H1 (cell line): ENCODE measurements at regions not wholly inside any gene's neighbourhood (a gene's known extent, or its start where the extent isn't known, plus 50 kb on each side); places are given as distances from the start of the nearest gene placed in this dataset.

ENCODE experiments used
- CTCF ChIA-PET: fragments of 300-600 bp; sonication (Branson Sonifier 250); formaldehyde crosslinking; loops from one replicate; lab custom pipeline; 2021; ENCODE audit not compliant: partially characterized antibody; lab: Charles Lee
- POLR2A ChIA-PET: fragments of 300-600 bp; sonication (Branson Sonifier 250); formaldehyde crosslinking; loops from one replicate; lab custom pipeline; 2021; ENCODE audit warnings: inconsistent platforms; ENCODE audit not compliant: partially characterized antibody; lab: Charles Lee
- DNase-seq, 2 experiments: peaks; one replicate each; pipeline versions ENCODE4 v3.0.0 to v3.0.0-alpha.2; 2010 to 2022; ENCODE audit warnings: low spot score in 2 of 2, low read depth in 1 of 2, mixed read lengths in 1 of 2
- FAIRE-seq: peaks from 2 replicates; lab custom pipeline; 2011; peaks lifted over from hg19 to GRCh38; lab: Jason Lieb, UNC
- H2AFZ ChIP-seq: 2 replicates; pipeline ENCODE4 v1.8.1; 2012; ENCODE audit warnings: low read length, inconsistent platforms
- H2AK5ac ChIP-seq: 2 replicates; pipeline ENCODE4 v1.6.1; 2013; ENCODE audit warnings: low read depth, low read length
- H2BK120ac ChIP-seq: replicated peaks from 2 replicates; pipeline ENCODE3; 2013; ENCODE audit warnings: low read depth, low read length, inconsistent platforms
- H2BK12ac ChIP-seq: 2 replicates; pipeline ENCODE4 v1.6.1; 2013; ENCODE audit warnings: low read depth, low read length
- H2BK15ac ChIP-seq: 2 replicates; pipeline ENCODE4 v1.6.1; 2013; ENCODE audit warnings: low read length
- H2BK20ac ChIP-seq: 2 replicates; pipeline ENCODE4 v1.6.1; 2013; ENCODE audit warnings: low read length
- H2BK5ac ChIP-seq: 2 replicates; pipeline ENCODE4 v1.6.1; 2013; ENCODE audit warnings: low read depth, low read length
- H3K14ac ChIP-seq: 2 replicates; pipeline ENCODE4 v1.6.1; 2013; ENCODE audit warnings: inconsistent platforms; ENCODE audit not compliant: insufficient read length
- H3K18ac ChIP-seq: 2 replicates; pipeline ENCODE4 v1.6.1; 2013; ENCODE audit warnings: low read length; ENCODE audit errors: extremely low read depth
- H3K23ac ChIP-seq: 2 replicates; pipeline ENCODE4 v1.6.1; 2013; ENCODE audit warnings: inconsistent platforms; ENCODE audit not compliant: insufficient read length
- H3K23me2 ChIP-seq: 2 replicates; pipeline ENCODE4 v1.6.1; 2013; ENCODE audit warnings: low read depth, low read length
- H3K27ac ChIP-seq: 2 replicates; pipeline ENCODE4 v1.6.1; 2011; ENCODE audit warnings: low read depth, low read length, inconsistent platforms
- H3K27me3 ChIP-seq, 4 experiments: replicated peaks in 1 of 4; 1 replicate in 1 of 4; 2 replicates in 3 of 4; pipeline versions ENCODE4 v1.6.1 to v1.8.1; 2011 to 2013; ENCODE audit warnings: low read length in 3 of 4, mild to moderate bottlenecking in 3 of 4, inconsistent platforms in 2 of 4, mixed read lengths in 2 of 4, moderate library complexity in 1 of 4; ENCODE audit not compliant: control insufficient read depth in 3 of 4, insufficient read depth in 3 of 4; ENCODE audit errors: extremely low read depth in 1 of 4
- H3K36me3 ChIP-seq, 4 experiments: 2 replicates each; pipeline versions ENCODE4 v1.6.1 to v1.8.1; 2011 to 2013; ENCODE audit warnings: mild to moderate bottlenecking in 4 of 4, low read length in 3 of 4, moderate library complexity in 2 of 4, control low read depth in 1 of 4, inconsistent platforms in 1 of 4; ENCODE audit not compliant: insufficient read depth in 4 of 4, control insufficient read depth in 2 of 4
- H3K4ac ChIP-seq: replicated peaks from 2 replicates; pipeline ENCODE3; 2013; ENCODE audit warnings: low read length, low read depth, mixed read lengths, inconsistent platforms; ENCODE audit not compliant: insufficient read length
- H3K4me1 ChIP-seq, 4 experiments: replicated peaks in 1 of 4; 1 replicate in 1 of 4; 2 replicates in 3 of 4; pipeline versions ENCODE4 v1.6.1 to v1.8.1; 2011 to 2013; ENCODE audit warnings: low read length in 3 of 4, inconsistent platforms in 2 of 4, mixed read lengths in 1 of 4; ENCODE audit not compliant: insufficient read depth in 4 of 4, control insufficient read depth in 3 of 4
- H3K4me2 ChIP-seq, 2 experiments: 2 replicates each; pipeline versions ENCODE4 v1.6.1 to v1.8.1; 2011 to 2013; ENCODE audit warnings: low read depth in 2 of 2, low read length in 2 of 2, control low read depth in 1 of 2, inconsistent platforms in 1 of 2, mild to moderate bottlenecking in 1 of 2; ENCODE audit not compliant: insufficient read depth in 1 of 2
- H3K4me3 ChIP-seq, 4 experiments: fragments of 200-600, 300-600 bp in 1 of 4; sonication (generic), shearing (Covaris generic), sonication (Bioruptor Twin) in 1 of 4; 2 replicates each; pipeline versions ENCODE4 v1.5.1 to v1.8.1; 2011 to 2016; ENCODE audit warnings: low read length in 4 of 4, low read depth in 3 of 4, control low read depth in 2 of 4, inconsistent platforms in 2 of 4, mild to moderate bottlenecking in 2 of 4, mixed read lengths in 1 of 4, moderate library complexity in 1 of 4; ENCODE audit not compliant: insufficient read depth in 2 of 4; ENCODE audit errors: extremely low read depth in 1 of 4
- H3K56ac ChIP-seq: replicated peaks from 2 replicates; pipeline ENCODE3; 2013; ENCODE audit warnings: low read depth, mild to moderate bottlenecking, mixed read lengths, low read length, inconsistent platforms; ENCODE audit not compliant: insufficient read length
- H3K79me1 ChIP-seq: 2 replicates; pipeline ENCODE4 v1.6.1; 2013; ENCODE audit warnings: low read depth, low read length, control low read depth
- H3K79me2 ChIP-seq, 2 experiments: 2 replicates each; pipeline versions ENCODE4 v1.6.1 to v1.8.1; 2012 to 2013; ENCODE audit warnings: low read length in 2 of 2, mild to moderate bottlenecking in 2 of 2, inconsistent platforms in 1 of 2; ENCODE audit not compliant: insufficient read depth in 2 of 2, control insufficient read depth in 1 of 2
- H3K9ac ChIP-seq, 4 experiments: replicated peaks in 1 of 4; 1 replicate in 1 of 4; 2 replicates in 3 of 4; pipeline versions ENCODE4 v1.6.1 to v1.8.1; 2011 to 2013; ENCODE audit warnings: low read depth in 3 of 4, low read length in 3 of 4, control low read depth in 2 of 4, mild to moderate bottlenecking in 2 of 4, moderate library complexity in 2 of 4, inconsistent platforms in 1 of 4; ENCODE audit errors: extremely low read depth in 1 of 4
- H3K9me3 ChIP-seq, 2 experiments: 2 replicates each; pipeline versions ENCODE4 v1.6.1 to v1.8.1; 2012 to 2013; ENCODE audit warnings: mild to moderate bottlenecking in 2 of 2, moderate library complexity in 2 of 2, control low read depth in 1 of 2, inconsistent platforms in 1 of 2, low read depth in 1 of 2, low read length in 1 of 2, mixed read lengths in 1 of 2; ENCODE audit not compliant: insufficient read depth in 2 of 2
- H4K20me1 ChIP-seq, 2 experiments: replicated peaks in 1 of 2; 2 replicates each; pipeline versions ENCODE3 to v1.8.1; 2011 to 2013; ENCODE audit warnings: inconsistent platforms in 2 of 2, low read length in 2 of 2, mild to moderate bottlenecking in 1 of 2; ENCODE audit not compliant: insufficient read depth in 2 of 2, control insufficient read depth in 1 of 2
- H4K5ac ChIP-seq: 2 replicates; pipeline ENCODE4 v1.6.1; 2013; ENCODE audit warnings: low read length, low read depth, mixed read lengths, inconsistent platforms; ENCODE audit not compliant: insufficient read length
- H4K8ac ChIP-seq: 2 replicates; pipeline ENCODE4 v1.8.0; 2013; ENCODE audit warnings: mild to moderate bottlenecking, moderate library complexity, low read length, inconsistent platforms; ENCODE audit not compliant: insufficient read depth; ENCODE audit errors: extremely low read depth
- H4K91ac ChIP-seq: replicated peaks from 2 replicates; pipeline ENCODE3; 2013; ENCODE audit warnings: low read length, mixed read lengths, inconsistent platforms; ENCODE audit not compliant: insufficient read length
- CEBPB ChIP-seq: IDR thresholded peaks from 2 replicates; pipeline ENCODE4 v1.6.1; 2012; ENCODE audit warnings: low read depth, low read length
- CTCF ChIP-seq, 3 experiments: IDR thresholded peaks; 1 replicate in 2 of 3; 2 replicates in 1 of 3; pipeline versions ENCODE4 v1.5.1 to v1.6.1; 2011; ENCODE audit warnings: low read length in 3 of 3, mild to moderate bottlenecking in 3 of 3, inconsistent platforms in 2 of 3, low read depth in 1 of 3, moderate library complexity in 1 of 3; ENCODE audit not compliant: insufficient read depth in 1 of 3; ENCODE audit errors: control extremely low read depth in 1 of 3
- EP300 ChIP-seq, 2 experiments: IDR thresholded peaks; 1 replicate in 1 of 2; 2 replicates in 1 of 2; pipeline ENCODE4 v1.6.1; 2011 to 2012; ENCODE audit warnings: low read depth in 2 of 2, low read length in 2 of 2, mild to moderate bottlenecking in 2 of 2, borderline replicate concordance in 1 of 2, inconsistent platforms in 1 of 2, moderate library complexity in 1 of 2
- JUND ChIP-seq: IDR thresholded peaks from 2 replicates; pipeline ENCODE4 v1.6.1; 2011; ENCODE audit warnings: mild to moderate bottlenecking, improper control_type of control experiment, low read length
- KDM5A ChIP-seq: fragments of 200-600 bp; IDR thresholded peaks from 2 replicates; pipeline ENCODE4 v1.7.1; 2012; ENCODE audit warnings: mild to moderate bottlenecking, low read length, inconsistent platforms, mixed read lengths
- RAD21 ChIP-seq, 2 experiments: IDR thresholded peaks in 1 of 2; conservative IDR thresholded peaks in 1 of 2; 2 replicates each; pipeline ENCODE4 v1.6.1; 2011; ENCODE audit warnings: low read depth in 2 of 2, low read length in 2 of 2, improper control_type of control experiment in 1 of 2, inconsistent platforms in 1 of 2, mild to moderate bottlenecking in 1 of 2, moderate library complexity in 1 of 2
- SP1 ChIP-seq: IDR thresholded peaks from 2 replicates; pipeline ENCODE4 v1.6.1; 2011; ENCODE audit warnings: low read depth, low read length
- SP2 ChIP-seq: IDR thresholded peaks from 2 replicates; pipeline ENCODE4 v1.6.1; 2012; ENCODE audit warnings: mild to moderate bottlenecking, low read length, inconsistent platforms
- WGBS, 2 experiments: shearing (Covaris generic) in 1 of 2; methylation state at CpG; one replicate each; pipeline versions ENCODE4 v1.1.6 to v1.1.7; 2013 to 2015; ENCODE audit warnings: low lambda C conversion rate in 2 of 2, mixed read lengths in 2 of 2, inconsistent platforms in 1 of 2, low coverage in 1 of 2, missing lambda C conversion rate in 1 of 2; ENCODE audit not compliant: insufficient replicate concordance in 2 of 2, insufficient coverage in 1 of 2, insufficient read length in 1 of 2; ENCODE audit errors: extremely low coverage in 1 of 2, missing lambda C conversion rate in 1 of 2; 5-methylcytosine and 5-hydroxymethylcytosine counted together
- TF ChIP-seq, protein P1 (sequence below): IDR thresholded peaks from 2 replicates; pipeline ENCODE4 v1.6.1; 2011; ENCODE audit warnings: low read length, improper control_type of control experiment

DNA sequence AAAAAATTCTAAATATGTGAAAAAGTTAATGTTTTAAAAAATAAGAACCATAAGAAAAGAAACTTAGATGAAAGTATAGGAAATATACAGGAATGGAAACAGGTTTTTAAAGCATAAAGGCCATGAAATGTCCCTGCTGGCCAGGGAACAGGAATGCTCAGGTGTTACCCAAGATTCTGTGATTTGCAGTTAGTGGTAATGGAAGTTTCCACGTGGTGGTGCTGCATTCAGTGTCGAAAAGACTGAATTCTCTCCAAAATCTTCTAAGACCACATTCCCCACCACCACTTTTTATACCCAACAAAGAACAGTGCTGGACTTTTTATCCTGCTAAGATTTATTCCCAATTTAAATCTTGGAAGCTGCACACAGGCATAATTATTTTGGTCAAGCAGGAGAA, 126.2 kb downstream of the PRRX1 start:
- H4K5ac ChIP-seq, result no peak overlapping the region
- H3K79me2 ChIP-seq, result no peaks in the 10 kb centered on the region
- H4K91ac ChIP-seq, result no peak overlapping the region
- no peaks in the 10 kb centered on the region for H3K27me3 ChIP-seq
- CTCF ChIA-PET, result interaction anchor here (0.7 to 1.5 kb wide), 5 partner anchors 16 to 181 kb away, joined by 3 to 4 read pairs (median 3); no protein-coding TSS in a partner anchor
- WGBS, 2 experiments, result 51% methylated on average over 2 of the region's 2 CpGs; no CpG with 5 or more reads in 1 of the 2 experiments
- H4K20me1 ChIP-seq, result no peaks in the 10 kb centered on the region
- no peaks in the 10 kb centered on the region for H3K23me2 ChIP-seq
- H2BK120ac ChIP-seq, result no peak overlapping the region
- no peaks in the 10 kb centered on the region for H3K79me1 ChIP-seq
- H2AFZ ChIP-seq, result peak overlapping the region; percentile 61
- H2AK5ac ChIP-seq, result no peak overlapping the region
- no peaks in the 10 kb centered on the region for H3K36me3 ChIP-seq
- H3K56ac ChIP-seq, result no peak overlapping the region
- H3K23ac ChIP-seq, result no peak overlapping the region
- H3K4me1 ChIP-seq, result peaks cover 0 to 2% (median 0%) of the 10 kb centered on the region in 4 experiments; a peak in 1 of 7 replicates
- no peak overlapping the region for H4K8ac ChIP-seq
- POLR2A ChIA-PET, result no interaction called here
- no peak overlapping the region for H3K9ac ChIP-seq
- no peak overlapping the region for H3K4me3 ChIP-seq
- TF ChIP-seq RAD21 (IDR thresholded peaks at IDR 0.05 in 1 of 2, conservative IDR thresholded peaks at IDR 0.05 in 1 of 2; ENCODE audit: low read depth in 2 of 2, low read length in 2 of 2) (peak; percentile 36 to 46), CTCF (IDR thresholded peaks at IDR 0.05; ENCODE audit: control extremely low read depth in 1 of 3, insufficient read depth in 1 of 3, low read depth in 1 of 3, low read length in 3 of 3) (peak in 2 of 3 experiments; percentile 32 to 34; a peak in 3 of 4 replicates), SP1 (no peak), EP300 (IDR thresholded peaks at IDR 0.05; ENCODE audit: borderline replicate concordance in 1 of 2, low read depth in 2 of 2, low read length in 2 of 2) (no peak), JUND (no peak), KDM5A (no peak), CEBPB (0 out of 2 replicates have a peak, but pooled peaks have one; percentile 26), SP2 (no peak)
- TF ChIP-seq, protein P1, sequence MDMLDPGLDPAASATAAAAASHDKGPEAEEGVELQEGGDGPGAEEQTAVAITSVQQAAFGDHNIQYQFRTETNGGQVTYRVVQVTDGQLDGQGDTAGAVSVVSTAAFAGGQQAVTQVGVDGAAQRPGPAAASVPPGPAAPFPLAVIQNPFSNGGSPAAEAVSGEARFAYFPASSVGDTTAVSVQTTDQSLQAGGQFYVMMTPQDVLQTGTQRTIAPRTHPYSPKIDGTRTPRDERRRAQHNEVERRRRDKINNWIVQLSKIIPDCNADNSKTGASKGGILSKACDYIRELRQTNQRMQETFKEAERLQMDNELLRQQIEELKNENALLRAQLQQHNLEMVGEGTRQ, result no peak
- H3K4me2 ChIP-seq, result no peak overlapping the region
- DNase-seq, result no peak
- H2BK20ac ChIP-seq, result no peak overlapping the region
- no peaks in the 10 kb centered on the region for H3K9me3 ChIP-seq
- H3K14ac ChIP-seq, result no peak overlapping the region
- H2BK15ac ChIP-seq, result no peak overlapping the region
- H2BK12ac ChIP-seq, result no peak overlapping the region
- H2BK5ac ChIP-seq, result no peak overlapping the region
- FAIRE-seq, result peak; percentile 77
- H3K18ac ChIP-seq, result no peak overlapping the region
- H3K27ac ChIP-seq, result no peak overlapping the region
- no peak overlapping the region for H3K4ac ChIP-seq
